Peyer's patch (tissue), 4 donors: ENCODE measurements at regions not wholly inside any gene's neighbourhood (a gene's known extent, or its start where the extent isn't known, plus 50 kb on each side); places are given as distances from the start of the nearest gene placed in this dataset.

Experiments
- POLR2A ChIP-seq, 2 donors: fragments of 450-650 bp; IDR thresholded peaks; one replicate each; pipeline ENCODE4 v1.5.1; 2017; ENCODE audit warnings: antibody characterized with exemption in 2 of 2, mild to moderate bottlenecking in 2 of 2, moderate library complexity in 2 of 2
- TF ChIP-seq, protein P1 (sequence below), 6 experiments: fragments of 450-650 bp in 4 of 6; fragments of 200-600 bp in 2 of 6; sonication (generic) in 1 of 6; IDR thresholded peaks; one replicate each; pipeline ENCODE4 v1.5.1; 2017 to 2019; ENCODE audit warnings: antibody characterized with exemption in 6 of 6, mild to moderate bottlenecking in 3 of 6, moderate library complexity in 1 of 6

DNA sequence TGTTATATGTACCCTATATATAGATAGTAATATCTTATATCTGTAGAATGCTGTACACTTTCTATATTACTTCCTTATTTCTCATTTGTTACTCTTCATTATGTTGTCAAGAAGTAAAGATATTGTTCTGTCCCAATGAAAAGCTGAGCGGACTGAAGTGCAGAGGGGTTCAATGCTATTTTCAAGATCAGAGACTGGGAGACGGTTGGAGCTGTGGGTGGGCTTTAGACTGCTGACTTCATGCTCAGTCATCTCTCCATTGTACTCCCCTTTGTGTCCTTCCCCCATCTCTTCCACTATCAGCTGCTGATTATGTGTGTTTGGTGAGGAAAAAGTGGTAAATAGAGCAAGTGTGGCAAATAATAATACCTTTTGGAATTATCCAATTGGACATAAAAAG is 532.3 kb upstream of the ZNF608 start:
- TF ChIP-seq, protein P1, sequence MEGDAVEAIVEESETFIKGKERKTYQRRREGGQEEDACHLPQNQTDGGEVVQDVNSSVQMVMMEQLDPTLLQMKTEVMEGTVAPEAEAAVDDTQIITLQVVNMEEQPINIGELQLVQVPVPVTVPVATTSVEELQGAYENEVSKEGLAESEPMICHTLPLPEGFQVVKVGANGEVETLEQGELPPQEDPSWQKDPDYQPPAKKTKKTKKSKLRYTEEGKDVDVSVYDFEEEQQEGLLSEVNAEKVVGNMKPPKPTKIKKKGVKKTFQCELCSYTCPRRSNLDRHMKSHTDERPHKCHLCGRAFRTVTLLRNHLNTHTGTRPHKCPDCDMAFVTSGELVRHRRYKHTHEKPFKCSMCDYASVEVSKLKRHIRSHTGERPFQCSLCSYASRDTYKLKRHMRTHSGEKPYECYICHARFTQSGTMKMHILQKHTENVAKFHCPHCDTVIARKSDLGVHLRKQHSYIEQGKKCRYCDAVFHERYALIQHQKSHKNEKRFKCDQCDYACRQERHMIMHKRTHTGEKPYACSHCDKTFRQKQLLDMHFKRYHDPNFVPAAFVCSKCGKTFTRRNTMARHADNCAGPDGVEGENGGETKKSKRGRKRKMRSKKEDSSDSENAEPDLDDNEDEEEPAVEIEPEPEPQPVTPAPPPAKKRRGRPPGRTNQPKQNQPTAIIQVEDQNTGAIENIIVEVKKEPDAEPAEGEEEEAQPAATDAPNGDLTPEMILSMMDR (IDR thresholded peaks at IDR 0.05): no peak
- no peak for TF ChIP-seq POLR2A (IDR thresholded peaks at IDR 0.05)
